HuH-7 (cell line): ENCODE measurements at regions not wholly inside any gene's neighbourhood (a gene's known extent, or its start where the extent isn't known, plus 50 kb on each side); places are given as distances from the start of the nearest gene placed in this dataset.

Experiments
- DNase-seq: peaks from one replicate; pipeline ENCODE4 v3.0.0; 2011; ENCODE audit warnings: low spot score

DNA sequence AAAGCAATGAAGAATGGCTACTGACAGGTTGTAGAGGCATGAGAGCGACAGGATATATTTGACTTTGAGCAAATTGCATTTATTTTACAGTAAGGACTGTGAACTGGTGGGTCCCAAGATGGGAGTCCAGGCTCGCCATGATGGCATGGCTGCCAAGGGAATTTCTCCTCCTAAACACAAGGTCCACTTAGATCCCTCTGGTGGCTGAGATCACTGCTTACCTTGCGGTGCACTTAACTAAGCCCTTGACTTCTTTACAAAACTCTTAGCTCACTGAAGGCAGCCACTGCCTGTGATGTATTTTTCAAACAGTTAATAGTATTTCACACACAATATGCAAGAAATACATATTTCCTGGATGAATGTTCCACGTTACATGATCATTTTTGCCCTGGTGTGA, 50.3 kb upstream of the SORBS2 start:
- DNase-seq, result no peak

- no peak for DNase-seq
Measured at GRCh38 chr4:185863946-185864345, 52.0 kb upstream of the SORBS2 start.

DNA sequence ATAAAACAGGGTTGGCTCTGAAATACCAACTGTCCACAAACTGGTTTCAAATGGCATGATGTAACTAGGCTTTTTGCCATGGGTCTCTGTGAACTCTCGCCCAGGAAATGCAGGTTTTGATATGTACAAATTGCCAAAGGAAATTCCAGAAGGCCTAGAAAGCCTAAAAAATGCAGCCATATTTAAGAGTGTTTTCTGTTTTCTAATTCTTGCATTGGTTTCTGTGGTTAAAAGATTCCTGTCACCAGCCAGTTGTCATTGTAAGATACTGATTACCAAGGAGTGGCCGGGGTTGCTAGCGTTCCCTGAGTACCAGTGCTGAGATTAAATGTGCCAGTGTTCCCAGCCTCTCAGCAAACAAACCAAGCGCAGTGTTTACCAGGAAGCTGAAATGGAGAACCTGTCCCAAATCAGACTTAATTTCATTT, 53.9 kb upstream of the SORBS2 start:
- no peak for DNase-seq

DNA sequence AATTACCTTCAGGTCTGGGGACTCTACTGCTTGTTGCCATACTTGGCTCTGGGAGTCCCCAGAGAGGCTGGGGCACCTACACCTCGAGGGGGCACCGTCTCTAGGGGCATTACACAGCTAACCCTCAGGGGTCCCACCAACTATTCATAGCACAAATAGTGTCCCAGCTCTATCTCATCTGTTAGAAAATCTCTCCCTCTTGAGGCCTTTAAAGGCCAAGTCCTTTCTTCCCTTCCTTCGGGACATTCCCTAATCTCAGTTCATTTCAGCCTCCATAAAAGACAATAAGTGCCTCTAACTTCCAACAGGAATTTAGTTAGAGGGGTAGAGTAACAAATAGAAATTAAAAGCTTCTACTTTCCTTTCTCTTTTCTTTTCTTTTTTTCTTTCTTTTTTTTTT, 55.8 kb upstream of the SORBS2 start:
- DNase-seq, result no peak

DNA sequence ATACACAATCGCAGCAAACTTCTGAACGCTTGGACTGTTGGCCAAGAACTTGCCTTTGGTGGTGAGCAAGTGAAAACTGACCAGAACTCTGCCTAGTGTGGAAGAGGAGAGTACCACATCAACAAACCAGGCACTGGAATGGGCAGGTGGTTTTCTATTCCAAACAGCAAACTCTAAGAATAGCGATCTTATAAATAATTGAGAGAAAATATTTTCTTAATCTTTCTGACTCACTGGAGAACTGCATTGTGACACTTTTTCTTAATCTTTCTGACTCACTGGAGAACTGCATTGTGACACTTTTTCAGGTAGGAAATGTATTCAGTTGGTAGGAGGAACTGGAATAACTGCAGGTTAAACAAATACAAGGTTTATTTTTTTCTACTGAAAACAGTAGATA, 57.0 kb upstream of the SORBS2 start:
- DNase-seq, result no peak

GRCh38 chr4:185869427-185869826, 57.4 kb upstream of the SORBS2 start:
- no peak for DNase-seq

GRCh38 chr4:185870366-185870765, 58.4 kb upstream of the SORBS2 start:
- no peak for DNase-seq

DNA sequence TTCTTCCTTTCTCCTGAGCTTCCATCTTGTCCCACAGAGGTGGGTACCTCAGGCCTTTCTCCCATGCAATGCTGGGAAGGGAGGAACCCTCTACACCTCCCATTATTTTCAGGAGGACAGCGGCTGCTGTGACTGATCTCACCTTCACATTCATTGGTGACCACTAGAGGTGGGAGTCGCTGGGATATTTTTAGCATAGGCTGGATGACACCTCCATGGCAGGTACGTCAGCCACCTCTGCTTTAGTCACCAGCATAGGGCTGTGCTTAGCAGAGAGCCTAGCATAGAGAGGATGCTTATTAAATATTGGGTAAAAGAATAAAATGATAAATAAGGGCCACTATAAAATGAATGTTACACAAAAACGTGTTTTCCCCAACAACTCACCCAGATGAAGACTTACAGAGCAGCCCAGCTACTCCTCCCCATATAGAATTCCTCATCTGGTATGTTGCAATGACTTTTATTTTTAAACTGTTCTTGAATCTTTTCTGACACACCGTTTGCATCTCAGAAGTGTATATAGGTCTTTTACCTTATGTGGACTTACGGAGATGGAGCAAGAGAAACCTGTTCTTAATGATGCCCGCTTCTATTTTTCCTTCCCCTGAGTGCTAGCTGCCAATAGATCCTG, 60.9 kb upstream of the SORBS2 start:
- no peak for DNase-seq

DNA sequence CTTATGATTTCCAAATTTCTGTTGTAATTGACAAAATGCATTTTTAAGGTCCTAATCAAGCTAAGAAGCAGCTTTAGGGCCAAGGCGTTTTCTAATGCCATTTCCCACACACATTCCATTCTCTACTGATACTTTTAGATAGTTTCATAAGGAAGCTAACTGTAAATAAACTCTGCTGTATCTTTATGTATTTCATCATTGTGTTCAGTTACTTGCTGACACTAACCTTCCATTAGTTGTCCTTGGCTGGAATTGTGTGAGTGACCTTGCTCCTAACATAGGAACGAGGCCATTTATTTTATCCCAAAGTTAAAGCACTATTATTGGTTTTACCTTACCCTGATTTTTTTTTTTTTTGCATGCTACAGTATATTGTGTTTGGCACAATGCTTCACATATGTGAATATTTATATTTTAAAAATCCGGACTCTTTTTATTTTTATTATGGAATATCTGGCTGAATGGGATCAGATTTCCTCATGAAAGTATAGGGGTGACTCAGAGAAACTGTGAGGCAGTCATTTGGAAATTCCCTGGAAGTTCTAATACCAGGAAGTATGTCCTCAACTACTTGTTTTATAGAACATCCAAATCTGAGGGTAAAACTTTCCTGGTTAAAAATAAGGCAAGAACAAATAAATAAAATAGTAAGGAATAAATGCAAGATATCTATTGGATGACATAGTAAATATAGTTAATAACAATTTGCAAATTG, 62.7 kb upstream of the SORBS2 start:
- DNase-seq, result no peak

- no peak for DNase-seq
Measured at GRCh38 chr4:185875316-185875907, 63.4 kb upstream of the SORBS2 start.

DNA sequence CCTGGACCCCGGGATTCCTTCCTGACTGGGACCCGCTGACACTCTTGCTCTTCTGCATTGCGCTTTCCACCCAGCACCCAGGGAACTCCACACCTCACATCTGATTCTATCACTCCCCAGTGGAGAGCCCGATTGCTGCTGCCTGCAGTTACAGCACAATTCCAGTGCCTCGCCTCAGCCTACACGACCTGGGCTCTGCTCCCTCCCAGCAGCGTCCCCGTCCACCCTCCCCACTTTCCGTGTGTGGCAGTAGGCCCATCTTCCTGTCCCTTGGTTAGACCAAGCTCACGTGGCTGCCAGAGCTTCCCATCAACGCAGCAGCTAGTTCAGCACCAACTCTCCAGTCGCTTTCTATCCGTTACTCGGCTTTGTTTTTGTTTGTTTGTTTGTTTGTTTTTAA, 66.6 kb upstream of the SORBS2 start:
- DNase-seq, result no peak

DNA sequence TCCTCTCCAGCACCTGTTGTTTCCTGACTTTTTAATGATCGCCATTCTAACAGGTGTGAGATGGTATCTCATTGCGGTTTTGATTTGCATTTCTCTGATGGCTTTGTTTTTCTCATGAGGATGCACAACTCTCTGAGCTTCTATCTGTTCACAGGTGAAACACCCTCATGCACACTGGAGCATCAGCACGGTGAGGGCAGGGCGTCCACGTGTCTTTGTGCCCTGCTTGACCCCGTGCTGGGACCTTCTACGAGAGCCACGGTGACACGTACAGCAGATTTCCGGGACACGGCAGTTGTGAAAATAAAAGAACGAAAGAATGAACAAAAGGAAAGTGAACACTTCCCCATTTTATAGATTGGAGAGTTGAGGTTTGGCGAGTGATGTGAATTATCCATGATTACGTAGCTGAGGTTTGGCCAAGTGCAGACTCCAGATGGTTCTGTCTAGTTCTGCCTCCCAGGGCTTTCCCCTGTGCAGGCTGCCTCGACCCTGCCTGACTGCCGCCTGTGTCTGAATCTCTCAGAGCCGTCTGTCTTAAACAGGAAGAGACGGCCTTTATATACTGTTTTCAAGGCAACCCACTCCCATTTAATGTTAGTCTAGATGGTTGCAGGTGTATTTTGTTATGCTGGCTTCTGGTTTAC, 67.8 kb upstream of the SORBS2 start:
- DNase-seq, result no peak

- DNase-seq, result peak; percentile 1
Measured at GRCh38 chr4:185880571-185880970, 68.6 kb upstream of the SORBS2 start.

GRCh38 chr4:185881430-185881829, 69.4 kb upstream of the SORBS2 start:
- DNase-seq, result no peak

DNA sequence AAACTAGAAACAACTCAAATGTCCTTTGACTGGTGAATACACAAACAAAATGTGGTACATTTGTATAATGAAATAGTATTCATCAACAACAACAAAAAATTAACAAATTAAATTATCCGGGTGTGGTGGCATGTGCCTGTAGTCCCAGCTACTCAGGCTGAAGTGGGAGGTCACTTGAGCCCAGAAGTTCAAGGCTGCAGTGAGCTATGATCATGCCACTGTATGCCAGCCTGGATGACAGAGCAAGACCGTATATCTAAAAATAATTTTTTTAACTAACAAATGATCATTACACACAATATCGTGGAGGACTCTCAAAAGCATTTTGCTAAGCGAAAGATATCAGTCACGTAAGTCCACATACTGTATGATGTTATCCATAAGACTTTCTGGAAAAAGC, 71.6 kb upstream of the SORBS2 start:
- no peak for DNase-seq

DNA sequence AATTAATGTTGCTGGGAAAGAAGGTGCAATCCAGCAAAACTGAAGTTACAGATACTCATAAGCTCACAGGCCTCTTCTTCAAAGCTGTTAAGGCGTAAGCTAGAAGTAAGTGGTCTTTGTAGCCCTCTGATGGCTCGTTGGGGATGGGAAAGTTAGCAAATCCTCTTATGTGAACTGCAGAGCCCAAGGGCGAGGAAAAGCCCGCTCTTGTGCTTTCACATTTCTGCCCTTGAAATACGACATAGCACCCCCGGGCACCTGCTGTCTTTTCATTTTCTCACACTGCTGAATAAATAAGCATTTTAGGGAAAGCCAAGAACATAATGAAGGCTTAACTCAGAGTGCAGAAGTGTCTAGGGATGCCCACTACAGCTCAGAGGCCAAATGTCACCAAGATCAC, 73.1 kb upstream of the SORBS2 start:
- no peak for DNase-seq

DNA sequence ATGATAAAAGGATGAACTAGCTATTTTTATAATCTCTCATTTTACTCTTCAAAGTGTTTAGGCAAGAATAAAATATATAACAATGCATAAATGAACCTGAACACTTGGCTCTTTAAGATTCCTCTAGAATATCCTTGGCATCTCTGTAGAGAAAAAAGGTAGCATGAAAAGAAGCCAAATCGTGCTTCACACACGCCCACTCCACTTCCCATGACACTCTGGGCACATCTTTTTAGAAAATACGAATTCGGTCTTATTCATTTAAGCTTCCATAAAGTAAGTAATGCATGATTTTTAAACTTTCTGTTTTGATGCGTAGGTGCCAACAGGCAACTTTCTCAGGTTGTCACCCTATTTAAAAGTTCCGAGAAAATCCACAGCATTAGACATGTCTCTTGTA, 73.6 kb upstream of the SORBS2 start:
- DNase-seq, result no peak

DNA sequence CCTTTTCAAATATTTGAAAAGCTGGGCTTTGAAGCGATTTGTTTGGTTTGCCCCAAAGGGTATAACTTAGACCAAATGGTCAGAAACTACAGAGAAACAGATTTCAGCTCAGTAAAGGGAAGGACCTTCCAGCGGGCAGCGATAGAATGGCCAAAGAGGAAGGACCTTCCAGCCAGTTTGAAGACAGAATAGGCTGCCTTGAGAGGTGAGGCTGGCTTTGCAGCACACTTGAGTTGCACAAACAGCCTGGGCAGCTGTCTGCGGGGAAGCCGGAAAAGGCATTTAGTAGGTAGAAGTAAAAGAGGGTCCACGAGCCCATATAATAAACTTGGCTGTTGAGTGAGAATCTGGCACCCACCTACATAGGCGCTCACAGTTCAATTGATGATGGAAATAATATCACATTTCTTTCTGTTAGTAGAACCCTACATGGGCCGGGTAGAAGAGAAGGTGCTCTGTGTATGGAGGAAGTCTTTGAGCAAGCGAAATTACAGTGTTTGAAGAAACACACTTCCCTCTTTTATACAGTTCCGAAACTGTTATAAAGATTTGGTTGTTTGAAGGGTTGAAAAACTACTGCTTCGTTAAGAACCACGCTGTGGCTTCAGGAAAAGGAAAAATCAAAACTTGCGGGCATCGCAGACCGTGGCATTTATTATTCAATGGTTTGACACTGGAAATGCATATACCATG, 75.0 kb upstream of the SORBS2 start:
- no peak for DNase-seq

DNA sequence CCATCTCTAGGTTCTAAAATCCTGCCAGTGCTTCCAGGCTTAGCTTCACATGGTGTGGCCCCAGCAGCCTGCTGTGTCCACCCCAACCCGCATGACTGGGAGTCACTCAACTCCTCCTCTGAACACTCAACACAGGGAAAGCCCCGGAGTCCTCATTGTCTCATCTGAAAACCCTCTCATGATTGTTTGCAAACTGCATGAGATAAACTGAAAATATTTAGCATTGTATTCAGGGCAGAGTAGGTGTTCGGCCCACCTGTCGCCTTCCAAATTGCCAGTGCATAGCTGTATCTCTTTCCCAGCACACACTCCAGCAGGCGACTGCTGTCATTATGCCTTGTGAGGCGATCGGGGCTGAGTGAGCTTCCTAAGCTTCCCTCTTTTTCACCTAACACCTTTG, 76.7 kb upstream of the SORBS2 start:
- DNase-seq, result no peak

DNA sequence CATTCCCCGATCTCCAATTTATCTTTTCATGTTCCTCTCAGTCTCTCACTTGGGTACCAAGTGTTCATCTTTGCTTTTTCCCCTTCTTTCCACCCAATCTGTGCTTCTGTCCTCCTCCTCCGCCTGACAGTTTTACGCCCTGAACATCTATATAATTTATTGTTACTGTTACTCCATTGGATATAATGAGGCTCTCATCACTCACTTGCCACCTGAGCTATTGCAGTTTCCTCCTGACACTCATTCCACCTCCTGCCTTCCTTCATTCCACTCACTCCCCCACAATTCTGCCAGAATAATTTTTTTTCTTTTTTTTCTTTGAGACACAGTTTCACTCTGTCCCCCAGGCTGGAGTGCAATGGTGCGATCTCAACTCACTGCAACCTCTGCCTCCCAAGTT, 77.6 kb upstream of the SORBS2 start:
- no peak for DNase-seq

DNA sequence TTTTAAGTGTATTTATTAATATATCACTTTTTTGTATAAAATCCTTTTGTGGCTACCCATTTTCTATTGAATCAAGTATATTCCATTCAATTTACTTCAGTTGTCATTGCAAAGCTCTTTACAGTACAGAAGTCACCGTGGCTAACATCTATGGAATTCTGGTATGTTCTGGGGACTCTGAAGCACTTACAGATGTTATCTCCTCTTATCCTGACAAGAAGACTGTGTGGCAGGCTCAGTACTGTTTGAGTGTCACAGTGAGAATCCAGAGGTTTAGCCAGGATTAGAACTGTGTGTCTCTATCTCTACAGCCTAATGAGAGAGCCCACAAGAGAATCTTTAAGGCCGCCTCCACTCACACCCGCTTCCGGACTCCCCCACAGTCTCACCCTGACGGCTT, 78.2 kb upstream of the SORBS2 start:
- DNase-seq, result no peak

DNA sequence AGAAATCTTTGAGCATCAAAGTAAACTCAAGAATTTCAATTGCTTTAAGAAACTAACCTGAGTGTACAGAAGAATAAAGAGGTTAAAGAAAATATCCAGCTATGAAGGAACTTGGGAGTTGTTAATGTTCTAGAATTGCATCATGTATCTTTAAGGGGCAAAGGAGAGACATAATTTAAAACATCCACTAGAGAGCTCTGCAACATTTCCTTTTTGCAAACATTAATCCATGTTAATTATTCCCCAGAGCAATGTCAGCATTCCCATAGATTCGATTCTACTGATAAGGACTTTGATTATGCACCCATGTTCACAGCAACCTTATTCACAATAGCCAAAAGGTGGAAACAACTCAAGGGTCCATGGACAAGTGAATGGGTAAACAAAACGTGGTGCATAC, 80.2 kb upstream of the SORBS2 start:
- no peak for DNase-seq

- no peak for DNase-seq
Measured at GRCh38 chr4:185893500-185893899, 81.5 kb upstream of the SORBS2 start.
